Activated B cell treated with CpG ODN at 0.5 μM for 24 hours (primary cell): ENCODE measurements at regions not wholly inside any gene's neighbourhood (a gene's known extent, or its start where the extent isn't known, plus 50 kb on each side); places are given as distances from the start of the nearest gene placed in this dataset.

Source experiments
- ATAC-seq: fragments of 200-7000 bp; cut with Tn5 transposase; one replicate; pipeline ENCODE4 v1.10.0; 2021; ENCODE audit warnings: low read depth, mild to moderate bottlenecking, moderate library complexity
- CTCF ChIA-PET: fragments of 350-600 bp; sonication (Branson Sonifier 250); formaldehyde crosslinking; loops from one replicate; lab custom pipeline; 2021; ENCODE audit warnings: antibody characterized with exemption; lab: Charles Lee
- POLR2A ChIA-PET: fragments of 350-600 bp; sonication (Branson Sonifier 250); formaldehyde crosslinking; loops from one replicate; lab custom pipeline; 2021; ENCODE audit warnings: antibody characterized with exemption; lab: Charles Lee
- DNase-seq: peaks from one replicate; pipeline ENCODE4 v3.0.0; 2022
- H3K27ac Mint-ChIP-seq: one replicate; pipeline ENCODE4 v1.8.0; 2020; ENCODE audit warnings: mixed read lengths
- H3K27me3 Mint-ChIP-seq: one replicate; pipeline ENCODE4 v1.8.0; 2021; ENCODE audit warnings: mixed read lengths
- H3K36me3 Mint-ChIP-seq: one replicate; pipeline ENCODE4 v1.8.0; 2021; ENCODE audit warnings: low read depth, mixed read lengths
- H3K4me1 Mint-ChIP-seq: one replicate; pipeline ENCODE4 v1.8.0; 2021; ENCODE audit warnings: mixed read lengths
- H3K4me3 Mint-ChIP-seq: one replicate; pipeline ENCODE4 v1.8.0; 2020; ENCODE audit warnings: mild to moderate bottlenecking, mixed read lengths
- H3K9me3 Mint-ChIP-seq: one replicate; pipeline ENCODE4 v1.8.0; 2020; ENCODE audit warnings: mixed read lengths
- CTCF ChIP-seq: fragments of 200-600 bp; IDR thresholded peaks from one replicate; pipeline ENCODE4 v1.8.0; 2022; ENCODE audit warnings: antibody characterized with exemption, mild to moderate bottlenecking
- intact Hi-C: fragments of 100-400 bp; cut with micrococcal nuclease; formaldehyde crosslinking; loops from one replicate; pipeline ENCODE4 v1.15.1; 2024

GRCh38 chr1:108017698-108018097 lies 52.7 kb upstream of the VAV3 start:
- Mint-ChIP-seq H3K9me3 (no peaks in the 10 kb centered on the region), H3K4me3 (no peak overlapping the region), H3K36me3 (no peaks in the 10 kb centered on the region), H3K27ac (no peak overlapping the region), H3K4me1 (peaks cover 7% of the 10 kb centered on the region), H3K27me3 (no peaks in the 10 kb centered on the region)
- DNase-seq (no peak), ATAC-seq (no peak)
- no peak for TF ChIP-seq CTCF
- ChIA-PET CTCF (no interaction called here), POLR2A (interaction anchor here (0.6 kb wide), 1 partner anchor 32 kb away, joined by 5 read pairs; no protein-coding TSS in a partner anchor)
- intact Hi-C loops: no loop called here

- H3K4me3 Mint-ChIP-seq: no peak overlapping the region
- TF ChIP-seq CTCF: no peak
- DNase-seq (no peak), ATAC-seq (no peak)
- intact Hi-C loops: no loop called here
- H3K9me3 Mint-ChIP-seq: no peaks in the 10 kb centered on the region
- ChIA-PET CTCF (no interaction called here), POLR2A (no interaction called here)
- H3K27me3 Mint-ChIP-seq: no peaks in the 10 kb centered on the region
- H3K27ac Mint-ChIP-seq: no peak overlapping the region
- no peaks in the 10 kb centered on the region for H3K36me3 Mint-ChIP-seq
- H3K4me1 Mint-ChIP-seq: peaks cover 8% of the 10 kb centered on the region
Observed at GRCh38 chr1:108016451-108016920, 51.5 kb upstream of the VAV3 start.
